ENCODE measurements at regions not wholly inside any gene's neighbourhood (a gene's known extent, or its start where the extent isn't known, plus 50 kb on each side); places are given as distances from the start of the nearest gene placed in this dataset.
"Not testable (repeated sequence)": the region's sequence is repeated elsewhere in the genome, so short reads cannot be mapped to it uniquely, and the experiment has no call there.

- DNase-seq (ENCODE audit: low read depth in 4 of 4, low spot score in 2 of 4) = no peak
Measured at GRCh38 chr7:113270790-113271189, 152.4 kb upstream of the SMIM30 start.

DNA sequence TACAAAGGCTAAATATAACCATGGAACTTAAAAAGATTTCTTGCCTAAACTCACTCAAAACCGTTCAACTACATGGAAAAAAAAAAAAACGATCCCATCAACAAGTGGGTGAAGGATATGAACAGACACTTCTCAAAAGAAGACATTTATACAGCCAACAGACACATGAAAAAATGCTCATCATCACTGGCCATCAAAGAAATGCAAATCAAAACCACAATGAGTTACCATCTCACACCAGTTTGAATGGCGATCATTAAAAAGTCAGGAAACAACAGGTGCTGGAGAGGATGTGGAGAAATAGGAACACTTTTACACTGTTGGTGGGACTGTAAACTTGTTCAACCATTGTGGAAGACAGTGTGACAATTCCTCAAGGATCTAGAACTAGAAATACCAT is 151.2 kb upstream of the SMIM30 start:
- not testable (repeated sequence) for DNase-seq (ENCODE audit: low read depth in 4 of 4, low spot score in 2 of 4)

DNA sequence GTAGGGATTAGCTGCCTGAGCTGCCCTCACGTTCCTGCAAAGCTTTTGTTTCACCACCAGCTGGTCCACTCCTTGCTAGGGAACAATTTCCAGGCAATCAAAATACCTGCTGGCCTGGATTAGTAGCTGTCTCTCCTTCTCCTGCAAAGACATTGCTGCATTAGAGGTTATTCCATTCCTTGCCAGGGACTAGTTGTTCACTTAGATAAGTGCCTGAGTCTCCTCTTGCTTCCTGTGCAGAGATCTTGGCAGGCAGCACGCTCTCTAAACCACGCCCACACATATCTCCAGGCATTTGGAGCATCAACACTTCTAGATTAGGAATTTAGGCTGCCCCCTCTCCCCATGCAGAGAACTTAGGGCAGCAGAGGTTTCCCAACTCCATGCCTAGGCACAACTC is 150.4 kb upstream of the SMIM30 start:
- DNase-seq (ENCODE audit: low read depth in 4 of 4, low spot score in 2 of 4) = no peak

GRCh38 chr7:113267885-113268284 is 149.5 kb upstream of the SMIM30 start:
- no peak for DNase-seq (ENCODE audit: low read depth in 4 of 4, low spot score in 2 of 4)

GRCh38 chr7:113267271-113267670 is 148.9 kb upstream of the SMIM30 start:
- no peak for DNase-seq (ENCODE audit: low read depth in 4 of 4, low spot score in 2 of 4)

DNA sequence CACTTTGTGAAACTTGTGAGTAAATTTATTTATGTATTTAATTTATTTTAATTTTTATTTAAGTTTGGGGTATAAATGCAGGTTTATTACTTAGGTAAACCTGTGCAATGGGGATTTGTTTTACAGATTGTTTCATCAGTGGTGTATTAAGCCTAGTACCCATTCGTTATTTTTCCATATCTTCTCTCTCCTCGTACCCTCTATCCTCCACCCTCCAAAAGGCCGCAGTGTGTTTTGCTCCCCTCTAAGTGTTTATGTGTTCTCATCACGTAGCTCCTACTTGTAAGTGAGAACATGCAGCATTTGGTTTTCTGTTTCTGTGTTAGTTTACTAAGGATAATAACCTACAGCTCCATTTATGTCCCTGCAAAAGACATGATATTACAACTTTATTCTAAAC is 145.4 kb upstream of the SMIM30 start:
- DNase-seq (ENCODE audit: low read depth in 4 of 4, low spot score in 2 of 4) = no peak

- DNase-seq (ENCODE audit: low read depth in 4 of 4, low spot score in 2 of 4) = not testable (repeated sequence)
Measured at GRCh38 chr7:113263215-113263742, 144.9 kb upstream of the SMIM30 start.

GRCh38 chr7:113256883-113257531 is 138.7 kb upstream of the SMIM30 start:
- DNase-seq (ENCODE audit: low read depth in 4 of 4, low spot score in 2 of 4) = no peak

DNA sequence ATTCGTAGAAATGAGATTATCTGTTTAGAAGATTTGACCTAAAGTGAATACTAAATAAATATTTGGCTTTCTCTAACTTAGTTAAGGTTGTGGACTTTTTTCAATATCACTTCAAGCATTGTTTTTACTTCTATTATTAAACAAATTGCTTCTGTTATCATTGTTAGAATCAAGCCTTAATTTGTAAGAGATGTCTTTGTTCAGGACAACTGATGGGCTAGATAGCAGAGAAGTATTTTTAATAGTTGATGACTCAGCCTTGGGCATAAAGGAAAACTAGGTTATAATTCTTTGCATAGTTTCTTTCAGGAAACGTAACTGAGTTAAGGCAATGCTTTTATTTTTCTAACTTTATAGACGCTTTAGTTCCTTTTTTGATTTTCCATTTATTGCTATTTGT is 128.8 kb upstream of the SMIM30 start:
- DNase-seq (ENCODE audit: low read depth in 4 of 4, low spot score in 2 of 4) = no peak

GRCh38 chr7:113246738-113247137 is 128.4 kb upstream of the SMIM30 start:
- DNase-seq (ENCODE audit: low read depth in 4 of 4, low spot score in 2 of 4) = no peak

DNA sequence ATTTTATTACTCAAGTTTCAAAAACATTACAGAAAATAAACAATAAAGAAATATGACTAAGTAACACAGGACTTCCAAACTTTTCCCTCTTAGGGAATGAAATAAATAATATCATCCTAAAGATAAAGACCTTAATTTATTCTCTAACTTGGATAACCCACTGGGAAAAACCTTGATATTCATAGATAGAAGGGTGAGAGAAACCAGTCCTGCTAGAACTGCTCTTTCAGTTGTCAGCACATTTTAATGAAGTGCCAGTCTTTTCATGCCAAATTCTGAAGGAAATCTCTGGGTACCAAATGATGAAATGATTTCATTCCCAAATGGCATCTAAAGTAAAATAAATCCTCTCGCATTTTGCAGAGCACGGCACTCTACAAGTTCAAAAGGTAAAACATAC is 114.5 kb upstream of the SMIM30 start:
- no peak for DNase-seq (ENCODE audit: low read depth in 4 of 4, low spot score in 2 of 4)

DNA sequence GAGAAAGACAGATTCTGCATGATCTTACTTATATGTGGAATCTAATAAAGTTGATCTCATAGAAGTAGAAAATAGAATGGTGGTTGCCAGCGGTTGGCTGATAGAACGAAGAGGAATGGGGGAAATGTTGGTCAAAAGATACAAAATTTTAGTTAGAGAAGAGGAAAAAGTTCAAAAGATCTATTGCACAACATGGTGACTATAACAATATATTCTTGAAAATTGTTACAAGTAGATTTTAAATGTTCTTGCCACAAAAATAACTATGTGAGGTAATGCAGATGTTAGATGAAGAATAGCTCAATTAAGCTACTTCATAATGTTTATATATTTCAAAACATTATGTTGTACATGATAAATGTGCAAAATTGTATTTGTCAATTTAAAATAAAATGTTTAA is 112.3 kb upstream of the SMIM30 start:
- no peak for DNase-seq (ENCODE audit: low read depth in 4 of 4, low spot score in 2 of 4)

DNA sequence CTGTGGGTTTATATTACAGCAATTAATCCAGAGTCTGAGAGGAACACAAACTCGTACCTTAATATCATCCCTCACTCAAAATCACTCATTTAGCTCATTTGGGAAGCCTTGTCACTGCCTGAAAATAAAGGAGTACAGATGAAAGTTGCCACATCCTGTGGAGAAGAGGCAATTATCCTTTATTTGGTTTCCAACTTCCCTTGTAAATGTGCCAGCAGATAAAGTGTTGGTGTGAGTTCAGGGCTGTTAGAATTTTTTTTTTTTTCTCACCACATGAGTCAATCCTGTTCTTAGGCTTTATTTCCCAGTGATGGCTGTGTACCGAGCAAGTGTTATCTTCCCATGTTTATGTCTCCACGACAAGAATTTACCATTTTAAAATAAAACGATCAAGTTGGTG is 99.0 kb upstream of the SMIM30 start:
- DNase-seq (ENCODE audit: low read depth in 4 of 4, low spot score in 2 of 4) = no peak

- no peak for DNase-seq (ENCODE audit: low read depth in 4 of 4, low spot score in 2 of 4)
Measured at GRCh38 chr7:113216038-113216437, 97.7 kb upstream of the SMIM30 start.

DNA sequence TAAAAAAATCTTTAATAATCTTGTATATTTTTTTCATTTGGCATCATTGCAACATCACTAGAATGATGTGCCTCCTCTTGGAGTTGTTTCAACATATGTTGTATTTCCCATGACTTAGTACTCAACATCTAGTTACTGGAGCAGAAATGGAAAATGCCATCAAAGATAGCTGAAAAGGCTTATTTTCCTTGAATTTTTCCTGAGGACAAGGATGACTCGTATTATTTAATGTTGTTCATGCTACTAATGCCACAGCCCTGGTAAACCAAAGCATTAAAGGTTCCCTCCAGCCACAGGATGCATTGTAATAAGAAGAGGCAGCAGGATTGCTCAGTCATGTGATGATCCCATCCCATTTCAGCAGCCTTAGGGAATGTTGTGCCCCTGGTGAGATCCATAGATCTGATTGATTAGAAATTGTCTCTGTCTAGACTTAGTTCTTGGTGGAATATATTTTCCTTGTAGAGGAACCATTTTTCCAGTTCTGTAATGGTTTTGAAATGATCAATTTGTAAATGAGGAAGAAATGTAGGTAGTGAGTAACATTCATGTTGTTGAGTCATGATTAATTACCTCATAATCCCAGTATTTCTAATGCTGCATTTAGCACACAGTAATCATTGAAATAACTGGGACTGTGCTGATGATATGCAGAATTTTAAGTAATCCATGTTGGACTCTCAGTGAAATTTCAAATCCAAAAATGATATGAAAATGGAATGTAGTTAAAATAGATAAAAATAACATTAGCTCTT is 91.3 kb upstream of the SMIM30 start:
- no peak for DNase-seq (ENCODE audit: low read depth in 4 of 4, low spot score in 2 of 4)

GRCh38 chr7:113207931-113208330 is 89.6 kb upstream of the SMIM30 start:
- no peak for DNase-seq (ENCODE audit: low read depth in 4 of 4, low spot score in 2 of 4)

DNA sequence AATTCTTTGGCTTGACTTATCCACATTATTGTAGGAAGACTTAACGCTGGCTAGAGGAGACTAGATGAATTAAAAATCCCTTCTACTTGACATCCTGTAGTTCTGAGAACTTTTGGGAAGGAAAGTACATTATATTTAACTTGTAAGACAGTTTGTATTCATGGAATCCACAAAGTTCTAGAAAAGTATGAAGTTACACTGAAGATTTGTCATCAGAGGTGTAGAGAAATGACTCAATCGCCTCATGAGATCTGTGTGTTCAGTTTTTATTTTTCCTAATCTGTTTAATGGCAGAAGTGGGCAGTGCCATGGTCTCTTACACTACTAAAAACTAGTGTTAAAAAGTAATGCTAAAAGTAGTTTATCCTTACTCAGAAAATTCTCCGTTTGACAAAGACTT is 89.1 kb upstream of the SMIM30 start:
- no peak for DNase-seq (ENCODE audit: low read depth in 4 of 4, low spot score in 2 of 4)

- DNase-seq (ENCODE audit: low read depth in 4 of 4, low spot score in 2 of 4) = no peak
Measured at GRCh38 chr7:113204415-113204814, 86.1 kb upstream of the SMIM30 start.

GRCh38 chr7:113202284-113202683 is 83.9 kb upstream of the SMIM30 start:
- DNase-seq (ENCODE audit: low read depth in 4 of 4, low spot score in 2 of 4) = no peak

DNA sequence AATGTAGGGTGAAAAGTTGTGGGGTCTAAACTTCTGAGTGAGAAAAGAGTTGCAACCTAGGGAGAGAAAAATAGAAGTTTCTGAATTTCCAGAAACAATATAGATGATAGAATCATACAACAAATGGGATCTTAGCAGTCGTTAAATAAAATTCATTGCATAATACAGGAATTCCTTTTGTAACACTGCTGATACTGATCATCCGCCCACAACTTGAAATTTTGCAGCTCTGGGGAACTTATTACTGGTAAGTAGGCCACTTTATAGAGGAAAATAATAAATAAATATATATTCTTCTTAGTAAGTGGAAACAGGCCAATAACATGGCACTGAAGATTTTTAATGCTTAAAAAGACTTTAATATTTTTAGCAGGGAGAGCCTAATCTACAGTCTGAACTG is 81.9 kb upstream of the SMIM30 start:
- DNase-seq (ENCODE audit: low read depth in 4 of 4, low spot score in 2 of 4) = no peak

DNA sequence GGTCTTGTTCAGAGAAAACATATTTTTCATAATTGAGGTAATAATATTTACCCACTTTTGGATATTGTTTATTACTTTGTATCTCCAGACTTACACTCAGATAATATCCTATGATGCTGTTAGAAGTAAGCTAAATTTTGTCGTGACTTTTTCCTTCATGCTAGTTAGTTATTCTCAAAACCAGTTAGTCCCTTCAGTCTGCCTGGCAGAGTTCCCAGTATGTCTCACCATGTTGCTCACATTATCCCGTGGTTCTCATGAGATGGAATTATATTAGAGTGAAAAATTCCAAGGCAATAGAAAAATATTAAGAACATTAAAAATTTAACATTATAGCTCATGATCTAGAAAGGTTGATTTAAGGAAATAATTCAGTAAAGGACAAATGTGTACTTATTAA is 81.5 kb upstream of the SMIM30 start:
- DNase-seq (ENCODE audit: low read depth in 4 of 4, low spot score in 2 of 4) = no peak

DNA sequence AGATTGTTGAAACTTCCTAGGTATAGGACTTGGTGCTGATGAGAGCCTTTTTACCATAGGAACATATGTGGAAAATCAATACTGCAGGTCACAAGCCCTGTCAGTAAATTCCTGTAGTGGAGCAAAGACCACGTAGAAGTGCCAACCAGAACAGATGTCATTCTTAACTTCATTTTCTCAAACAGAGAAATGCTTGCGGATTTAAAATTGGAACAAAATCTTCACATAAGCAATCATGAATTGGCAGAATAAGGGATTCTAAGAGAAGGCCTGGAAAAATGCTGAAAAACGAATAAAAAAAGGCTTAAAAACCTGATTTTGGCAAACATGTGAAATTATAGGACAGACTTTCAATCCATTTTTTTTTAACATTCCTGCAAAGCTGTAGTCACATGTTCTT is 80.8 kb upstream of the SMIM30 start:
- DNase-seq (ENCODE audit: low read depth in 4 of 4, low spot score in 2 of 4) = no peak

Measured in left renal cortex interstitium (tissue), 4 donors.